HG02759 (cell line): ENCODE measurements at regions not wholly inside any gene's neighbourhood (a gene's known extent, or its start where the extent isn't known, plus 50 kb on each side); places are given as distances from the start of the nearest gene placed in this dataset.
"Not testable (repeated sequence)": the region's sequence is repeated elsewhere in the genome, so short reads cannot be mapped to it uniquely, and the experiment has no call there.

Source experiments
- ATAC-seq: cut with Tn5 transposase; IDR thresholded peaks from one replicate; pipeline ENCODE4 v1.9.1; 2021; ENCODE audit warnings: mild to moderate bottlenecking, moderate library complexity; ENCODE audit not compliant: unreplicated experiment

GRCh38 chr2:129008055-129008880 is 689.6 kb upstream of the HS6ST1 start:
- ATAC-seq = no peak

GRCh38 chr2:129008881-129009554 is 690.4 kb upstream of the HS6ST1 start:
- no peak for ATAC-seq

GRCh38 chr2:129009555-129010146 is 691.0 kb upstream of the HS6ST1 start:
- no peak for ATAC-seq

- ATAC-seq = no peak
Observed at GRCh38 chr2:129010262-129010661, 691.6 kb upstream of the HS6ST1 start.

- no peak for ATAC-seq
Observed at GRCh38 chr2:129011466-129012061, 692.9 kb upstream of the HS6ST1 start.

GRCh38 chr2:129014432-129014831 is 695.8 kb upstream of the HS6ST1 start:
- ATAC-seq = no peak

- no peak for ATAC-seq
Observed at GRCh38 chr2:129015397-129016285, 697.0 kb upstream of the HS6ST1 start.

- no peak for ATAC-seq
Observed at GRCh38 chr2:129016972-129017371, 698.3 kb upstream of the HS6ST1 start.

GRCh38 chr2:129024796-129025195 is 706.1 kb upstream of the HS6ST1 start:
- no peak for ATAC-seq

- ATAC-seq = no peak
Observed at GRCh38 chr2:129035992-129036391, 717.3 kb upstream of the HS6ST1 start.

- ATAC-seq = not testable (repeated sequence)
Observed at GRCh38 chr2:129043677-129044076, 725.0 kb upstream of the HS6ST1 start.

GRCh38 chr2:129046475-129046874 is 727.8 kb upstream of the HS6ST1 start:
- ATAC-seq = not testable (repeated sequence)

GRCh38 chr2:129050101-129050500 is 731.4 kb upstream of the HS6ST1 start:
- no peak for ATAC-seq

GRCh38 chr2:129055242-129055641 is 736.6 kb upstream of the HS6ST1 start:
- ATAC-seq = no peak

- ATAC-seq = no peak
Observed at GRCh38 chr2:129055824-129056223, 737.2 kb upstream of the HS6ST1 start.

GRCh38 chr2:129056309-129056958 is 737.8 kb upstream of the HS6ST1 start:
- ATAC-seq = no peak

GRCh38 chr2:129056959-129057317 is 738.3 kb upstream of the HS6ST1 start:
- no peak for ATAC-seq

GRCh38 chr2:129058981-129059380 is 740.3 kb upstream of the HS6ST1 start:
- no peak for ATAC-seq

GRCh38 chr2:129059476-129059875 is 740.8 kb upstream of the HS6ST1 start:
- no peak for ATAC-seq
